ENCODE measurements at regions not wholly inside any gene's neighbourhood (a gene's known extent, or its start where the extent isn't known, plus 50 kb on each side); places are given as distances from the start of the nearest gene placed in this dataset.

GRCh38 chr2:215216806-215217205 is 78.4 kb upstream of the ABCA12 start:
- Histone ChIP-seq H3K79me2 (ENCODE audit: insufficient read depth, low read length) (no peaks in the 10 kb centered on the region), H2AFZ (ENCODE audit: low read length) (no peak overlapping the region), H3K4me1 (ENCODE audit: insufficient read depth, low read length) (no peaks in the 10 kb centered on the region), H4K20me1 (ENCODE audit: insufficient read depth, low read length) (no peaks in the 10 kb centered on the region), H3K4me2 (ENCODE audit: insufficient read depth, low read length) (no peak overlapping the region), H3K27ac (ENCODE audit: low read depth, low read length) (no peak overlapping the region), H3K9me3 (ENCODE audit: low read depth, low read length) (no peaks in the 10 kb centered on the region), H3K27me3 (ENCODE audit: insufficient read depth, low read length) (no peaks in the 10 kb centered on the region), H3K36me3 (ENCODE audit: insufficient read depth, low read length) (no peaks in the 10 kb centered on the region), H3K4me3 (ENCODE audit: insufficient read depth, low read length) (no peak overlapping the region)
- DNase-seq (ENCODE audit: insufficient read length, low spot score, missing footprints): no peak
- TF ChIP-seq, protein P1, sequence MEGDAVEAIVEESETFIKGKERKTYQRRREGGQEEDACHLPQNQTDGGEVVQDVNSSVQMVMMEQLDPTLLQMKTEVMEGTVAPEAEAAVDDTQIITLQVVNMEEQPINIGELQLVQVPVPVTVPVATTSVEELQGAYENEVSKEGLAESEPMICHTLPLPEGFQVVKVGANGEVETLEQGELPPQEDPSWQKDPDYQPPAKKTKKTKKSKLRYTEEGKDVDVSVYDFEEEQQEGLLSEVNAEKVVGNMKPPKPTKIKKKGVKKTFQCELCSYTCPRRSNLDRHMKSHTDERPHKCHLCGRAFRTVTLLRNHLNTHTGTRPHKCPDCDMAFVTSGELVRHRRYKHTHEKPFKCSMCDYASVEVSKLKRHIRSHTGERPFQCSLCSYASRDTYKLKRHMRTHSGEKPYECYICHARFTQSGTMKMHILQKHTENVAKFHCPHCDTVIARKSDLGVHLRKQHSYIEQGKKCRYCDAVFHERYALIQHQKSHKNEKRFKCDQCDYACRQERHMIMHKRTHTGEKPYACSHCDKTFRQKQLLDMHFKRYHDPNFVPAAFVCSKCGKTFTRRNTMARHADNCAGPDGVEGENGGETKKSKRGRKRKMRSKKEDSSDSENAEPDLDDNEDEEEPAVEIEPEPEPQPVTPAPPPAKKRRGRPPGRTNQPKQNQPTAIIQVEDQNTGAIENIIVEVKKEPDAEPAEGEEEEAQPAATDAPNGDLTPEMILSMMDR (IDR thresholded peaks at IDR 0.05; ENCODE audit: extremely low read depth, low read depth, low read length): no peak

GRCh38 chr2:215215637-215216036 is 77.2 kb upstream of the ABCA12 start:
- no peaks in the 10 kb centered on the region for H3K4me1 ChIP-seq (ENCODE audit: insufficient read depth, low read length)
- H3K27me3 ChIP-seq (ENCODE audit: insufficient read depth, low read length): no peaks in the 10 kb centered on the region
- H3K4me2 ChIP-seq (ENCODE audit: insufficient read depth, low read length): no peak overlapping the region
- H3K79me2 ChIP-seq (ENCODE audit: insufficient read depth, low read length): no peaks in the 10 kb centered on the region
- H3K27ac ChIP-seq (ENCODE audit: low read depth, low read length): no peak overlapping the region
- TF ChIP-seq, protein P1 (IDR thresholded peaks at IDR 0.05; ENCODE audit: extremely low read depth, low read depth, low read length): no peak
- H3K9me3 ChIP-seq (ENCODE audit: low read depth, low read length): no peaks in the 10 kb centered on the region
- H2AFZ ChIP-seq (ENCODE audit: low read length): no peak overlapping the region
- no peak for DNase-seq (ENCODE audit: insufficient read length, low spot score, missing footprints)
- no peaks in the 10 kb centered on the region for H3K36me3 ChIP-seq (ENCODE audit: insufficient read depth, low read length)
- H4K20me1 ChIP-seq (ENCODE audit: insufficient read depth, low read length): no peaks in the 10 kb centered on the region
- no peak overlapping the region for H3K4me3 ChIP-seq (ENCODE audit: insufficient read depth, low read length)

- H3K79me2 ChIP-seq (ENCODE audit: insufficient read depth, low read length): no peaks in the 10 kb centered on the region
Observed at GRCh38 chr2:215210082-215210481, 71.7 kb upstream of the ABCA12 start.

DNA sequence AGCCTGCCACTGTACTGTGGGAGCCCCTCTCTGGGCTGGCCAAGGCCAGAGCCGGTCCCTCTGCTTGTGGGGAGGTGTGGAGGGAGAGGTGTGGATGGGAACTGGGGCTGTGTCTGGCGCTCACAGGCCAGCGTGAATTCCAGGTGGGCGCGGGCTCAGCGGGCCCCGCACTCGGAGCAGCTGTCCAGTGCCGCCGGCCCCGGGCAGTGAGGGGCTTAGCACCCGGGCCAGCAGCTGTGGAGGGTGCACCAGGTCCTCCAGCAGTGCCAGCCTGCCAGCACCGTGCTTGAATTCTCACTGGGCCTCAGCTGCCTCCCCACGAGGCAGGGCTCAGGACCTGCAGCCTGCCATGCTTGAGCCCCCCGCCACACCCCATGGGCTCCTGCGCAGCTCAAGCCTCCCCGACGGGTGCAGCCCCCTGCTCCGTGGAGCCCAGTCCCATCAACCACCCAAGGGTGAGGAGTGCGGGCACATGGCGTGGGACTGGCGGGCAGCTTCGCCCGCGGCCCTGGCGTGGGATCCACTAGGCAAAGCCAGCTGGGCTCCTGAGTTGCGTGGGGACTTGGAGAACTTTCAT is 69.5 kb upstream of the ABCA12 start:
- H2AFZ ChIP-seq (ENCODE audit: low read length): no peak overlapping the region
- H4K20me1 ChIP-seq (ENCODE audit: insufficient read depth, low read length): no peaks in the 10 kb centered on the region
- TF ChIP-seq, protein P1 (IDR thresholded peaks at IDR 0.05; ENCODE audit: extremely low read depth, low read depth, low read length): no peak
- H3K4me1 ChIP-seq (ENCODE audit: insufficient read depth, low read length): no peaks in the 10 kb centered on the region
- no peak overlapping the region for H3K4me2 ChIP-seq (ENCODE audit: insufficient read depth, low read length)
- H3K27ac ChIP-seq (ENCODE audit: low read depth, low read length): no peak overlapping the region
- H3K9me3 ChIP-seq (ENCODE audit: low read depth, low read length): no peaks in the 10 kb centered on the region
- H3K36me3 ChIP-seq (ENCODE audit: insufficient read depth, low read length): no peaks in the 10 kb centered on the region
- no peaks in the 10 kb centered on the region for H3K79me2 ChIP-seq (ENCODE audit: insufficient read depth, low read length)
- no peak overlapping the region for H3K4me3 ChIP-seq (ENCODE audit: insufficient read depth, low read length)
- no peaks in the 10 kb centered on the region for H3K27me3 ChIP-seq (ENCODE audit: insufficient read depth, low read length)
- DNase-seq (ENCODE audit: insufficient read length, low spot score, missing footprints): no peak

More at GRCh38 chr2:215210082-215210481, 71.7 kb upstream of the ABCA12 start:
- Histone ChIP-seq H3K36me3 (ENCODE audit: insufficient read depth, low read length) (no peaks in the 10 kb centered on the region), H3K27me3 (ENCODE audit: insufficient read depth, low read length) (no peaks in the 10 kb centered on the region), H3K4me1 (ENCODE audit: insufficient read depth, low read length) (no peaks in the 10 kb centered on the region), H3K27ac (ENCODE audit: low read depth, low read length) (no peak overlapping the region), H2AFZ (ENCODE audit: low read length) (no peak overlapping the region), H3K4me2 (ENCODE audit: insufficient read depth, low read length) (no peak overlapping the region), H3K4me3 (ENCODE audit: insufficient read depth, low read length) (no peak overlapping the region), H3K9me3 (ENCODE audit: low read depth, low read length) (no peaks in the 10 kb centered on the region), H4K20me1 (ENCODE audit: insufficient read depth, low read length) (no peaks in the 10 kb centered on the region)
- TF ChIP-seq, protein P1 (IDR thresholded peaks at IDR 0.05; ENCODE audit: extremely low read depth, low read depth, low read length): no peak
- no peak for DNase-seq (ENCODE audit: insufficient read length, low spot score, missing footprints)
